ENCODE measurements at regions not wholly inside any gene's neighbourhood (a gene's known extent, or its start where the extent isn't known, plus 50 kb on each side); places are given as distances from the start of the nearest gene placed in this dataset.

GRCh38 chr2:236747925-236748324, 178.3 kb downstream of the ACKR3 start:
- H4K20me1 ChIP-seq (replicated peaks in 1 of 2; ENCODE audit: control insufficient read depth in 1 of 2, insufficient read depth in 2 of 2, low read length in 2 of 2) = no peaks in the 10 kb centered on the region
- no peak overlapping the region for H3K56ac ChIP-seq (replicated peaks; ENCODE audit: insufficient read length, low read depth, low read length)
- no peak overlapping the region for H2BK12ac ChIP-seq (ENCODE audit: low read depth, low read length)
- H2BK120ac ChIP-seq (replicated peaks; ENCODE audit: low read depth, low read length) = no peak overlapping the region
- no peak overlapping the region for H4K91ac ChIP-seq (replicated peaks; ENCODE audit: insufficient read length, low read length)
- no peaks in the 10 kb centered on the region for H3K79me2 ChIP-seq (ENCODE audit: control insufficient read depth in 1 of 2, insufficient read depth in 2 of 2, low read length in 2 of 2)
- no peak overlapping the region for H3K9ac ChIP-seq (replicated peaks in 1 of 4; ENCODE audit: extremely low read depth in 1 of 4, low read depth in 3 of 4, low read length in 3 of 4)
- no peak overlapping the region for H3K14ac ChIP-seq (ENCODE audit: insufficient read length)
- no peak overlapping the region for H4K8ac ChIP-seq (ENCODE audit: extremely low read depth, insufficient read depth, low read length)
- no peak overlapping the region for H3K18ac ChIP-seq (ENCODE audit: extremely low read depth, low read length)
- TF ChIP-seq SP1 (IDR thresholded peaks at IDR 0.05; ENCODE audit: low read depth, low read length) (no peak), BCL11A (IDR thresholded peaks at IDR 0.05; ENCODE audit: low read depth in 2 of 2, low read length in 2 of 2) (no peak), GABPA (IDR thresholded peaks at IDR 0.05; ENCODE audit: borderline replicate concordance, insufficient read depth, low read length) (no peak)
- DNase-seq (ENCODE audit: low read depth in 1 of 2, low spot score in 2 of 2) = no peak
- no peaks in the 10 kb centered on the region for H3K23me2 ChIP-seq (ENCODE audit: low read depth, low read length)
- no peak overlapping the region for H3K4ac ChIP-seq (replicated peaks; ENCODE audit: insufficient read length, low read depth, low read length)
- H3K9me3 ChIP-seq (ENCODE audit: insufficient read depth in 2 of 2, low read depth in 1 of 2, low read length in 1 of 2) = no peaks in the 10 kb centered on the region
- no peaks in the 10 kb centered on the region for H3K27me3 ChIP-seq (replicated peaks in 1 of 4; ENCODE audit: control insufficient read depth in 3 of 4, extremely low read depth in 1 of 4, insufficient read depth in 3 of 4, low read length in 3 of 4)
- no peak overlapping the region for H2AK5ac ChIP-seq (ENCODE audit: low read depth, low read length)
- H3K23ac ChIP-seq (ENCODE audit: insufficient read length) = no peak overlapping the region
- H3K79me1 ChIP-seq (ENCODE audit: low read depth, low read length) = no peaks in the 10 kb centered on the region
- no peak overlapping the region for H2BK5ac ChIP-seq (ENCODE audit: low read depth, low read length)
- no peak overlapping the region for H3K4me2 ChIP-seq (ENCODE audit: insufficient read depth in 1 of 2, low read depth in 2 of 2, low read length in 2 of 2)
- no peak overlapping the region for H3K4me3 ChIP-seq (ENCODE audit: extremely low read depth in 1 of 4, insufficient read depth in 2 of 4, low read depth in 3 of 4, low read length in 4 of 4)
- H4K5ac ChIP-seq (ENCODE audit: insufficient read length, low read depth, low read length) = no peak overlapping the region
- ChIA-PET CTCF (ENCODE audit: partially characterized antibody) (no interaction called here), POLR2A (ENCODE audit: partially characterized antibody) (no interaction called here)
- H2AFZ ChIP-seq (ENCODE audit: low read length) = no peak overlapping the region
- no peak overlapping the region for H3K27ac ChIP-seq (ENCODE audit: low read depth, low read length)
- H3K36me3 ChIP-seq (ENCODE audit: control insufficient read depth in 2 of 4, insufficient read depth in 4 of 4, low read length in 3 of 4) = no peaks in the 10 kb centered on the region
- FAIRE-seq = no peak
- peaks cover 0 to 5% (median 4%) of the 10 kb centered on the region in 4 experiments; a peak in 5 of 7 replicates for H3K4me1 ChIP-seq (replicated peaks in 1 of 4; ENCODE audit: control insufficient read depth in 3 of 4, insufficient read depth in 4 of 4, low read length in 3 of 4)
- 96% methylated on average over 5 of the region's 5 CpGs; no CpG with 5 or more reads in 1 of the 2 experiments for WGBS, 2 experiments (ENCODE audit: extremely low coverage in 1 of 2, insufficient coverage in 1 of 2, insufficient read length in 1 of 2, insufficient replicate concordance in 2 of 2, low coverage in 1 of 2, low lambda C conversion rate in 2 of 2, missing lambda C conversion rate in 1 of 2)
- H2BK20ac ChIP-seq (ENCODE audit: low read length) = no peak overlapping the region
- no peak overlapping the region for H2BK15ac ChIP-seq (ENCODE audit: low read length)

All from H1 (cell line).